SK-N-SH treated with all-trans-retinoic acid at 6 μM for 48 hours (cell line): ENCODE measurements at regions not wholly inside any gene's neighbourhood (a gene's known extent, or its start where the extent isn't known, plus 50 kb on each side); places are given as distances from the start of the nearest gene placed in this dataset.
"Not testable (repeated sequence)": the region's sequence is repeated elsewhere in the genome, so short reads cannot be mapped to it uniquely, and the experiment has no call there.

Source experiments
- ATAC-seq: fragments of 200-7000 bp; cut with Tn5 transposase; 3 replicates; pipeline ENCODE4 v1.9.1; 2020; ENCODE audit warnings: mild to moderate bottlenecking, moderate library complexity
- ARNTL ChIP-seq: fragments of 450-650 bp; formaldehyde crosslinking; IDR thresholded peaks from 2 replicates; pipeline ENCODE4 v1.5.0; 2020; ENCODE audit warnings: low read depth, mild to moderate bottlenecking, moderate library complexity, borderline replicate concordance
- BACH2 ChIP-seq: fragments of 250-450 bp; sonication (Bioruptor Pico); IDR thresholded peaks from 2 replicates; pipeline ENCODE4 v1.9.0; 2021; ENCODE audit warnings: mild to moderate bottlenecking, borderline replicate concordance
- CREB5 ChIP-seq: fragments of 250-450 bp; sonication (Bioruptor Pico); IDR thresholded peaks from 2 replicates; pipeline ENCODE4 v1.5.1; 2020; ENCODE audit warnings: low read depth, mild to moderate bottlenecking, moderate library complexity
- CSDC2 ChIP-seq: fragments of 250-450 bp; sonication (Bioruptor Pico); IDR thresholded peaks from 2 replicates; pipeline ENCODE4 v1.5.0; 2020; ENCODE audit warnings: mild to moderate bottlenecking, moderate library complexity
- CSRNP3 ChIP-seq: fragments of 250-450 bp; sonication (Bioruptor Pico); IDR thresholded peaks from 2 replicates; pipeline ENCODE4 v1.5.1; 2021; ENCODE audit warnings: mild to moderate bottlenecking, moderate library complexity
- ESRRG ChIP-seq: fragments of 250-450 bp; sonication (Bioruptor Pico); IDR thresholded peaks from 2 replicates; pipeline ENCODE4 v1.6.1; 2021; ENCODE audit warnings: mild to moderate bottlenecking
- GLIS3 ChIP-seq: fragments of 250-450 bp; sonication (Bioruptor Pico); IDR thresholded peaks from 2 replicates; pipeline ENCODE4 v1.5.0; 2020; ENCODE audit warnings: mild to moderate bottlenecking, moderate library complexity
- ISL1 ChIP-seq: fragments of 250-450 bp; sonication (Bioruptor Pico); IDR thresholded peaks from 2 replicates; pipeline ENCODE4 v2.1.2; 2022; ENCODE audit warnings: mild to moderate bottlenecking, moderate library complexity
- PATZ1 ChIP-seq: fragments of 250-450 bp; sonication (Bioruptor Pico); IDR thresholded peaks from 2 replicates; pipeline ENCODE4 v1.8.0; 2020; ENCODE audit warnings: mild to moderate bottlenecking, moderate library complexity, borderline replicate concordance
- POU6F1 ChIP-seq: fragments of 250-450 bp; sonication (Bioruptor Pico); IDR thresholded peaks from 2 replicates; pipeline ENCODE4 v1.8.0; 2021; ENCODE audit warnings: low read depth, mild to moderate bottlenecking, moderate library complexity, borderline replicate concordance
- PPARA ChIP-seq: fragments of 250-450 bp; sonication (Bioruptor Pico); IDR thresholded peaks from 2 replicates; pipeline ENCODE4 v1.5.0; 2020; ENCODE audit warnings: mild to moderate bottlenecking, borderline replicate concordance
- RARB ChIP-seq: fragments of 250-450 bp; sonication (Bioruptor Pico); IDR thresholded peaks from 2 replicates; pipeline ENCODE4 v1.8.0; 2021; ENCODE audit warnings: mild to moderate bottlenecking, moderate library complexity
- SNAI2 ChIP-seq: fragments of 250-450 bp; sonication (Bioruptor Pico); IDR thresholded peaks from 2 replicates; pipeline ENCODE4 v1.5.0; 2020; ENCODE audit warnings: mild to moderate bottlenecking, moderate library complexity
- TOX ChIP-seq: fragments of 250-450 bp; sonication (Bioruptor Pico); IDR thresholded peaks from 2 replicates; pipeline ENCODE4 v1.8.0; 2021; ENCODE audit warnings: mild to moderate bottlenecking, moderate library complexity, borderline replicate concordance
- TSHZ2 ChIP-seq: fragments of 250-450 bp; sonication (Bioruptor Pico); IDR thresholded peaks from 2 replicates; pipeline ENCODE4 v1.5.0; 2020; ENCODE audit warnings: mild to moderate bottlenecking, moderate library complexity
- ZC3H10 ChIP-seq: fragments of 250-450 bp; sonication (Bioruptor Pico); IDR thresholded peaks from 2 replicates; pipeline ENCODE4 v1.5.1; 2021; ENCODE audit warnings: mild to moderate bottlenecking, moderate library complexity
- ZFP3 ChIP-seq: fragments of 250-450 bp; sonication (Bioruptor Pico); IDR thresholded peaks from 2 replicates; pipeline ENCODE4 v1.5.0; 2020; ENCODE audit warnings: mild to moderate bottlenecking, moderate library complexity
- ZFP30 ChIP-seq: fragments of 450-650 bp; formaldehyde crosslinking; IDR thresholded peaks from 2 replicates; pipeline ENCODE4 v1.5.0; 2022; ENCODE audit warnings: mild to moderate bottlenecking, moderate library complexity
- ZNF565 ChIP-seq: fragments of 450-650 bp; formaldehyde crosslinking; conservative IDR thresholded peaks from 2 replicates; pipeline ENCODE4 v1.5.0; 2020; ENCODE audit warnings: low read depth, mild to moderate bottlenecking, moderate library complexity
- ZNF70 ChIP-seq: fragments of 450-650 bp; formaldehyde crosslinking; IDR thresholded peaks from 2 replicates; pipeline ENCODE4 v1.5.0; 2020; ENCODE audit warnings: mild to moderate bottlenecking, moderate library complexity
- ZNF8 ChIP-seq: fragments of 450-650 bp; formaldehyde crosslinking; IDR thresholded peaks from 2 replicates; pipeline ENCODE4 v1.5.0; 2020; ENCODE audit warnings: mild to moderate bottlenecking, moderate library complexity

- TF ChIP-seq ZNF565 (CRISPR knock-in tag) (no peak), CSDC2 (CRISPR knock-in tag) (no peak), ZNF70 (CRISPR knock-in tag) (no peak), RARB (no peak), PATZ1 (CRISPR knock-in tag) (no peak), ESRRG (CRISPR knock-in tag) (no peak), SNAI2 (CRISPR knock-in tag) (no peak), TSHZ2 (CRISPR knock-in tag) (no peak), PPARA (CRISPR knock-in tag) (no peak), ZNF8 (no peak), CREB5 (no peak), ZFP30 (CRISPR knock-in tag) (no peak), ZC3H10 (CRISPR knock-in tag) (no peak), ARNTL (no peak), BACH2 (CRISPR knock-in tag) (no peak), ISL1 (CRISPR knock-in tag) (no peak)
- TF ChIP-seq, all 23 proteins: peak for 0
- no peak for ATAC-seq
These were observed 86.9 kb upstream of the SHISA3 start for GRCh38 chr4:42310358-42310757.

- TF ChIP-seq PPARA (CRISPR knock-in tag) (no peak), POU6F1 (no peak)
- ATAC-seq: no peak
These were observed 86.5 kb upstream of the SHISA3 start for GRCh38 chr4:42310806-42311205.

- ATAC-seq: no peak
- TF ChIP-seq POU6F1: no peak
- no peak for TF ChIP-seq ZNF70 (CRISPR knock-in tag)
- no peak for TF ChIP-seq ZNF565 (CRISPR knock-in tag)
- no peak for TF ChIP-seq RARB
- no peak for TF ChIP-seq BACH2 (CRISPR knock-in tag)
- TF ChIP-seq CSRNP3 (CRISPR knock-in tag): no peak
- TF ChIP-seq PATZ1 (CRISPR knock-in tag): no peak
- no peak for TF ChIP-seq TOX (CRISPR knock-in tag)
- no peak for TF ChIP-seq ESRRG (CRISPR knock-in tag)
- TF ChIP-seq GLIS3 (CRISPR knock-in tag): no peak
- no peak for TF ChIP-seq ZNF8
- no peak for TF ChIP-seq SNAI2 (CRISPR knock-in tag)
- TF ChIP-seq ZFP3 (CRISPR knock-in tag): no peak
- no peak for TF ChIP-seq PPARA (CRISPR knock-in tag)
These were observed 85.7 kb upstream of the SHISA3 start for GRCh38 chr4:42311591-42311990.

- ATAC-seq: not testable (repeated sequence)
These were observed 83.9 kb upstream of the SHISA3 start for GRCh38 chr4:42313420-42313819.
